GM19463 (cell line): ENCODE measurements at regions not wholly inside any gene's neighbourhood (a gene's known extent, or its start where the extent isn't known, plus 50 kb on each side); places are given as distances from the start of the nearest gene placed in this dataset.
"Not testable (repeated sequence)": the region's sequence is repeated elsewhere in the genome, so short reads cannot be mapped to it uniquely, and the experiment has no call there.

Source experiments
- ATAC-seq: cut with Tn5 transposase; IDR thresholded peaks from one replicate; pipeline ENCODE4 v1.9.1; 2021; ENCODE audit warnings: mild to moderate bottlenecking, moderate library complexity; ENCODE audit not compliant: unreplicated experiment

DNA sequence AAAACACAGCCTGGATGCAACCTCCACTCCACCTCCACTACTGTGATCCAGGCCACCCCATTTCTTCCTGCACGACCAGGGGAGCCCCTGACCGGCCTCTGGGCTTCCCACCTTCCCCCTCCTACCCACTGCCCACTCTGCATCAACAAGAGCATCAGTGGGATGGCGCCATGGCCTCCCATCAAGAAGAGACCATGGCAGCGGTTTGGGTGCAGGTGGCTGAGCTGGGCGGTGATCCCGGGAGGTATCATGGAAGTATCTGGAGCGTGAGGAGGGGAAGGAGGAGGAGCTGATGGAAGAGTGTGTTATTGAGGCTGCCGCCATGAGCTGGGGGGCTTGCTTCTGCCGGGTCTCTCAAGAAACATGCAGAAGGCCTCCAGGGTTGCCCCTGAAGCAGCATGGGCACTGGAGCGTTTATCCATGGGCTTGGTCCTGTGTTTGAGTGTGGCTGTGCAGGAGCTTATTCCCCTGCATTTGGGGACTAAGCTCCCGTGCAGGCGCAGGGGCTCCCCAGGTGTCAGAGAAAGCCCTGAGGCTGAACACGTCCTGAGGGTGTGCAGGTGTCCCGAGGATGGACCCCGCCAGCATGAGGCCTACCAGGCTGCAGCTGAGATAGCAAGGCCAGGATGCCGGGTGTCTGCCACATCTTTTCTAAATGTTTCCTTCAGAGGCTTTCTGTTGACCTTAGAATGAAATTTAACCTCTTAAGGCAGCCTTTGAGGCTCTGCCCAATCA is 99.2 kb upstream of the PCBD1 start:
- ATAC-seq, result no peak

DNA sequence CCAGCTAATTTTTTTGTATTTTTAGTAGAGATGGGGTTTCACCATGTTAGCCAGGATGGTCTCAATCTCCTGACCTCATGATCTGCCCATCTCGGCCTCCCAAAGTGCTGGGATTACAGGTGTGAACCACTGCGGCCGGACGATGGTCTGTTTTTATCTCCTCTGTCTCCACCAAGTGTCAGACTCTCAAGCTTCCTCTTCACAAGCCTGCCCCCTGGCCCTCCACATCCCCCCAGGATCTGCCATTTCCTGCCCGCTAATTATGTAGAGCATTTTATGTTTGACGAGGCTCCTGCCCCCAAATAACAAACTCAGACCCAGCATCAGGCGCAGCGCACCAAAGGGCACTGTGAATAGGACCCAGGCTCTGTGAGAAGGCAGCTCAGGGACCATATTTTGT is 101.8 kb upstream of the PCBD1 start:
- not testable (repeated sequence) for ATAC-seq

DNA sequence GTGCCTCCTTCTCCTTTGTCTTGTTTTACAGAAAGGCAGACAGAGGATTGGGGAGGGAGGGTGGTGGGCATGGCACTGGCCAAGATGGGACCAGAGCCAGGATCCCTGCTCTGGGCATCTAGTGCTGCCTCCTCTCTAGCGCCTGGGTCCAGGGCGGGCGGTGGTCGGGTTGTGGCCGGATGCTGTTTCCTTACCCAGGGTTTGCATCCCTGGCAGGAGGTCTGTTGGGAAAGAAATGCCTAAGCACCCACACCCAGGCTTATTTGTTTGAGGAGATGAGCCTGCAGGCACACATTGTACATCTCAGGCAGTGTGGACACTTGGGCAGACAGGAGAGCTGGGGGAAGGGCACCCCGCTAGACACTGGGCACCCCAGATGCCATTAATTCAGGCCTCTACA is 102.3 kb upstream of the PCBD1 start:
- ATAC-seq, result peak; percentile 6

DNA sequence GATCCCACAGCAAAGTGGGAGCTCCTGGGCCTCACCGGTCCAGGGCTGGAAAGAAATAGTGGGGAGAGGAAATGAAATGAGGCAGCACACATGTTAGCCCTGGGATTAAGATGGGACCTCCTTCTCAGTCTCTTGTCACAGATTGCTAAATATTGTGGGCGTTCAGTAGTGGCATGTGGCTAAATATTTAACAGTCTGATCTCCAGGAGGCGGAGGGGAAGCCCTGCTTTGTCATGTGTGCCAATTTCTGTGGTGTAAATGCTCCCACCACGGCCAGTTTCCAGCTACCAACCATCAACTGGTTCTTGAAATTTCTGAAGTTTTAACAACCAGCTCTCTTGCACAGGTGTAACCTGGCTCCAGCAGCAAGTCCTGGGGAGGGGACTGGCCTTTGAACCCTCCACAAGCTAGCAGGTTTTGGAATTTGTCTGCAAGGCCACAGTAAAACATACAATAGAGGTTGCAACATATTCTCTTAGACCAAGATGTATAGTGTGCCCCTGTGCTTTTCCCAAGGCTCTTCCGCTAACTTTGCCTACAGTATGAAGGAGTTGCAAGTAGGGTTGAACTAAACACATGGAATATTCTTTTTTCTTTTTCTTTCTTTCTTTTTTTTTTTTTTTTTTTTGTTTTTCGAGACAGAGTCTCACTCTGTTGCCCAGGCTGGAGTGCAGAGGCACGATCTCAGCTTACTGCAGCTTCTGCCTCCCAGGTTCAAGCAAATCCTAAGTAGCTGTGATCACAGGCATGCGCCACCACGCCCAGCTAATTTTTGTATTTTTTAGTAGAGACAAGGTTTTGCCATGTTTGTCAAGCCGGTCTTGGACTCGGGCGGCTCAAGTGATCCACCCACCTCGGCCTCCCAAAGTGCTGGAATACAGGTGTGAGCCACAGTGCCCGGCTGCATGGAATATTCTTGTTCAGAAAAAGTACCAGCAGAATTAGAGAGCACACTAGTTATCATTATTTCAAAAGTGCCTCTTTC is 103.1 kb upstream of the PCBD1 start:
- ATAC-seq, result peak; percentile 82

DNA sequence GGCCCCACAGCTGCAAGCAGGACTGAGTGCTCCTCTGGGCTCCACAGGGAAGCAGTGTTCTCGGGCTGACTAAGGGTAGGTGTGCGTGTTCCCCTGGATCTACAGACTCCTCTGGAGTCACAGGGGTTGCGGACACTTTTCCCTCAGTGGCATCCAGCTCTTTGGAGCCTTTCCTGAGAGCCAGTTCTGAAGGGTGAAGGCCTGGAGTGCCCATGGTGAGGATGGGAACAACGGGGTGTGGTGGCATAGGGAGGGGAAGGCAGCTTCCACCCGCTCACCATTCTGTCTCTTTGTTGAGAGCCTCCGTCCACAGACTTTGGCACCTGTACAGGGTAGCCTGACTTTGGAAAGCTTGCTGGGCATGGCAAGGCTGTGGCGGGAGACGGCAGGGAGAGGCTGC is 104.1 kb upstream of the PCBD1 start:
- ATAC-seq, result no peak

DNA sequence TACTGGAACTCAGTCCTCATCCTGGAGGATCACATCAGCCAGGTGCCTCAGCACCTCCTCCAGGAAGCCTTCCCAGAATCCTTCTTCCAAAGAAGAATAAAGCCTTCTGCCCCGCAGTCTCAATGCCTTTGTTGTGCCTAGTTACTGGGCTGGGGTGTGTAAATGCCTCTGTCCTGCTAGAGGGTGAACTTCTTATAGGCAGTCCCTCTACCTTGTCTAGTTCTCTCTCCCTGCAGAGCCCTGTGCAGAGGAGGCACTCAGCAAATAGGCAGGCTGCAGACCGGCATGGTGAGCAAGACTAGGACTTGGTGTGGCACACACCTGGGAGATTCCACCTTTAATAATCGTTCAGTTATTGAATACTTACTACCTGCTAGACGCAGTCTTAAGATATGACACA is 104.7 kb upstream of the PCBD1 start:
- ATAC-seq, result no peak

DNA sequence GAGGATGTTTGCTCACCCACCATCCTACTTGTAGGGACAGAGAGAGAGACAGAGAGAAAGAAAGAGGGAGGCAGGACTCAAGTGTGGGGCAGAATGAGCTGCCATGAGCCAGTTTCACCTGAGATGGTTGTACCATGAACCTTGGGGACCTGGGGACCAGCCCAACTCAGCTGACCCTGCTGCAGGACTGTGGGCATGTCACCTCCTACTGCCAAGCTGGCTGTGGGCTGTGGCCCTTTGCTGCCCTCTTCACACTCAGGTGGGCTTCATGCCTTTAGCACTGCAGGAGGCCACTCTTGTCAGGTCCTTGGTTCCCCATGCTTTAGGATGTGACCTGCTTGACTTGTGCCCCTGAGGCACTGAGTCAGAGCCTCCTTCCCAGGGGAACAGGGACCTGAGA is 108.2 kb upstream of the PCBD1 start:
- ATAC-seq, result no peak

DNA sequence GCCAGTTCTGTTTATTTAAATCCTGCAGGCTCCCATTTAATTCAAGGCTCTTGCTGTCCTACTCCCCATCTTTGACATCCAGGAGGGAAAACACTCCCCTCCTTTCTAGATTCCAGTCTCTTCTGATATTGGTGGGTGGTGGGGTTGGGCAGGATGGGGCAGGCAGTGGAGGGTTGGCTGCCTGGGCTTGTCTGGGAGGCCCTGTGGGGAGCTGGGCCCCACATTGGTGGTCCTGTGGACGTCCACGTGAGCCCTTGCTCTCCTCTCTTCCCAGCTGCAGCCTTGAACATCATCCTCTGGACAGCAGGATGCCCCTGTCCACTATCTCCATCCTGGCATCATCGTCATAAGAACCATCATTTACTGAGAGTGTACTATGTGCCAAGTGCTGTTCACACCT is 108.9 kb upstream of the PCBD1 start:
- ATAC-seq, result no peak

DNA sequence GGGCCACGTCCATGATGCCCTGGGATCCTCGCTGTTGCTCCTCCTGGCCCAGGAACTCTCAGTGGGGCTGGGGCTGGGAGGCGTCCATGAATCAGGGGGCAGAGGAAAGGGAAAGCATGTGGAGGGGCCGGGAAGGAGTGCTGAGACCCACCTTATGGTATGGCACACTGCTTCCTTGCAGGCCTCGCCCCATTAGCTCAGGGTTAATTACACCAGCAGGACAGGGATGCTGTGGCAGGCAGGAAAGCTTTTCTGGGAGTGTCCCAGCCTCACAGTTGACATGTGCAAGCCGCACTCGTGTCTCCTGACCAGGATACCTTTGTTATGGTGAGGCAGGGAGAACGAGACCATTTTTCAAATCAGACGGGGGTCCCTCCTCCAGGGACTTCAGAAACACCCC is 109.7 kb upstream of the PCBD1 start:
- no peak for ATAC-seq

DNA sequence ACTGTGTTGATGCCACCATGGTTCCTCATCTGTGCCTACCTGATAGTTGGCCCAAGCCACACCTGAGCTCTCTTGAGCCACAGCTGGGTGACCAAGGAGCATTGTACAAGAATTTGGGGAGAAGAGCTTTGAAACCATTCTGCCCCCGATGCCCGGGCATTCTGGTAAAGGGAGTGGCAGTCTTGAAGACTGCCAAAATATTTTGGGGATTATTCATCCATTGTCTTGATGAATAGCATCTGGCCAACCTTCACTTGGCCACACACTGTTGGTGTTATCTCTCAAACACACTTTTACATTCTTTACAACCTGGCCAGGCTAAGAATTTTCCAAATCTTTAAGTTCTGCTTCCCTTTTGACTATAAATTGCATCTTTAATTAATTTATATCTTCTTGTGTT is 113.1 kb upstream of the PCBD1 start:
- ATAC-seq, result no peak

DNA sequence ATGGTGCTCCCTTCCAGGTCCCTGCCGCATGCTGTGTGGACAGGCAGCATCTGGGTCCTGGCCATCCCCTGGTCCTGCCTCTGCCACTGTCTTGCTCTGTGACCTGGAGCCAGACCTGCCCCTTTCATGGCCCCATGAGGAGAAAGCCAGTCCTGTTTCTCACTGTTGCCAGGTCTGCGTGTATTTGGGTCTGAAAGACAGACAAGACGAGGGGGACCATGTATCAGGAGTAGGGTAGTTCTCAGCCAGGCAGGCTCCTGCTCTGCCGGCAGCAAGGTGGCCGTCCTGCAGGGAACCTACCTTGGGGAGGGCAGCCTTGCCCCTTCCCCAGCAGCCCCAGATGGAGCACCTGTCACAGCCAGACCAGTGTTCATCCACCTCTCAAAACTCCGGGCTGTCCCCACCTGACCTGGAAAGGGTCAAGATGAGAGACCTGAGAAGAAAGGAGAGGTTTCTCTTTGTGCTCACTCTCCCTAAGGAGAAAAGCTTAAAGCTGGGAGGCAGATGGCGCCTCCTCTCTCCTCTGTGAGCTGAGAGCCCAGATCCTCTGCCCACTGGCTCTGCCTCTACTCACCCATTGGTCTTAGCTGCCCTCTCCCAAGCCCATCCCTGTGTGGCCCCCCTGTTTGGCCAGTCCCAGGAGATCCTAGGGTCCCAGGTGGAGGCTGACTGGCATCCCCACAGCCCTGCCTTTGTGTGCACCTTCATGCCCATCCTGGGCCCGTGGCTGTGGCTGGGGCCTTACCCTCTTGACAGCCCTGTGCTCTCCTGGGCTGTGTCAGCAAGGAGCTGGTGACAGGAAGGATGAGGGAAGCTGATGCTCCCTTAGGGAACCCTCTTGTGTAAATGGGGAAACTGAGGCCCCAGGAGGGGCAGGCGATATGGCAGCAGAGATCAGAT is 116.1 kb upstream of the PCBD1 start:
- no peak for ATAC-seq

DNA sequence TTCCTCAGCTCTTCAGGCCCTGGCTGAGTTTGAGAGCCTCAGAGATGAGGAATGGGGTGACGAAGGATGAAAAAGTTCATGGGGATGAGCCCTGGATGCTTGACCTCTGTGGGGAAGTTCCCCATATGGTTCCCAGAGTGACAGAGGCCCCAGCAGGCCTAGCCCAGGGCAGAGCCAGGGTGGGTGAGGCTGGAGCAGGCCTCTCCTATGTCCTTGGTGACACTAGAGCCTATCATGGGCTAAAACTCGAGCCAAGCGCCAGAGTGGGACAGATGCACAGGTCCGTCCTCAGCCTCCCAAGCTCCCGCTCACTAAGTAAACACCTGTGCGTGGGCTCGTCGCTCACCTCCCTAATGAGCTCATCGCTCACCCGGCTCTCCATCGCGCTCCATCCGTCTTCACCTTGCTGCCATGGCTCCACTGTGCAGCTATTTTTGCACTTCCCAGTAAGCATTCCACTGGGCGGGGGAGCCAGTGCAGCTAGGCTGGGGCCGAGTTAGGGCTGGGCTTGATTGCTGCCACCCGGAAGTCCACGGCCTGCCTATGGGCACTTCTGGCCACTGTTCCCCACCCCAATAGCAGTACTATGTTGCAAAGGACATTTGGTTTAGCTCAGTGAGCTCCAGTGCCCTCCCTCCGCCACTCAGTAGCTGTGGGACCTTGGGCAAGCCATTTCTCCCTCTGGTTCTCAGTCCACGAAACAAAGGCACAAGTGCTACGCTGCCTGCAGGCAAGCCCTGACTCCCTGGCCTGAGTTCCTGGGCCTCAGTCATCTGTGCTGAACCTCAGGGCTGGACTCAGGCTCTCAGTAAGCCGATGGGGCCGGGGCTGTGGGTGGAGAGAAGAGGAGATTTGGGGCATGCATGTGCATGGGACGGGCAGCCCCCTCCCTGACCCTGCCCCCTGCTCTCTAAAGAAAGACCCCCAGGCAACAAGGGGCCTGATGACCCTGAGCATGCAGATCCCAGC is 117.3 kb upstream of the PCBD1 start:
- ATAC-seq, result no peak

DNA sequence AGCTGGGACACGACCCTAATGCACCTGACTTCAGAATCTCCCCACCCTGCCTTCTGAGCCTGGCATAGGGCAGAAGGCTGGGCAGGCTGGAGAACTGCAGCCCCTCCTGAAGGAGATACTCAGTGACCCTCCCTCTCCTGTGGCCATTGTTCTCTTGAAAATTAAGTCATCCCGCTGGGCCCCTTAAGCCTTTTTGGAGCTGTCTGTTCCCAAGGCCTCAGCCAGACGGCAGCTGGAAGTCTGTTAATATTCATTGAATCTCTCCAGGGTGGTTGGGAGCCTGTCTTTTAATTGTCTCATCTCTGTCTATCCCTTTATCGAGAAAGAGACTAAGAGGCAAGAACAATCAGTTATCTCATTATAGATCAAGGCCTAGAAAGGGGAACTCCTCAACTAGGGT is 118.1 kb upstream of the PCBD1 start:
- no peak for ATAC-seq

DNA sequence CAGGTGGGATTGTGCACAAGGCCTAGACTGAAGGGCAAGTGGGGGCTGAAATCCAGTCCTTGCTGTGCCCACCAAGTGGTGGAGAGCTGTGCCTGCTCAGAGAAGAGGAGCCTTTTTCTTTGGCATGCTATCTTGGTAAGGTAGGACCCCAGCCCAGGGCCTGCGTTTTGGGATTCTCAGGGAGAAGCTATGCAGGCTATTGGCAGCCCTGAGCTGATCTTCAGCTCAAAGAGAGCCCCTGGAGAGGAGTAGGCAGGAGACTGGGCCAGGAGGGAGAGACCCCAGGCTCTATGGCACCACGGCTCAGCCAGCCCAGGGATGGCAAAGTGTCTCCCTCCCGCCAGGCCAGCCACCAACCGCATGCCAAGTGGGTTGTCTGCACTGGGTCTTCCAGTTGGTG is 119.2 kb upstream of the PCBD1 start:
- no peak for ATAC-seq

DNA sequence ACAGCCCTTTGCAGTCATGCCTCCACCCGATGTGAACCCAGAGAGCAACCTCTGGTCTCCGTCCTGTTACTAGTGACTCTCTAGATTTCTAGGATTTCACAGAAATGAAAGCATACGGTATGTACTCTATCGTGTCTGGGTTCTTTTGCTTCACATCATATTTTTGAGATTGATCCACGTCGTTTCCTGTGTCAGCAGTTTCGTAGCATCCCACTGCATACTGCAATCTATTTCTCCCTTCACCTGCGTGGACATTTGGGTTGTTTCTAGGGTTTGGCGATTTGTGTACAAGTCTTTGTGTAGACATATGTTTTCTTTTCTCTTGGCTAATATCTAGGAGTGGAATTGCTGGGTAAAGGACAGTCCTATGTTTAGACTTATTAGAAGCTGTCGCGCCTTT is 119.8 kb upstream of the PCBD1 start:
- ATAC-seq, result no peak

DNA sequence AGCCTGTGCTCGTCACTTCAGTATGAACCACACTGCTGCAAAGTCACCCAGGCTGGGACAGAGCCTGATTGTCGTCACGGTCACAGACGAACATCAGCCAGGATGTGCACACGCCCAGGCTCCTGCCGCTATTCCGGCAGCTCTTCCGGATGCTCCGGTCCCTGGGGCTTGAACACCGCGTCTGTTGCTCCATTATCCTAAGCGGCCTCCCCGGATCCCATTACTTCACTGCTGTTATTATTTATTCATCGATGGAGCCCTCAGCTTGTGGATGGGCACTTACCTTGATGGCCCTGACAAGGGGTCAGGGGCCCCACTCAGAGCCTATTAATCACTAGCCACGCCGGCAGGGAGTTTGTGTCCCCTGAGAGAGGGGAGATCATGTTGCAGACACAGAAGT is 120.8 kb upstream of the PCBD1 start:
- ATAC-seq, result no peak

DNA sequence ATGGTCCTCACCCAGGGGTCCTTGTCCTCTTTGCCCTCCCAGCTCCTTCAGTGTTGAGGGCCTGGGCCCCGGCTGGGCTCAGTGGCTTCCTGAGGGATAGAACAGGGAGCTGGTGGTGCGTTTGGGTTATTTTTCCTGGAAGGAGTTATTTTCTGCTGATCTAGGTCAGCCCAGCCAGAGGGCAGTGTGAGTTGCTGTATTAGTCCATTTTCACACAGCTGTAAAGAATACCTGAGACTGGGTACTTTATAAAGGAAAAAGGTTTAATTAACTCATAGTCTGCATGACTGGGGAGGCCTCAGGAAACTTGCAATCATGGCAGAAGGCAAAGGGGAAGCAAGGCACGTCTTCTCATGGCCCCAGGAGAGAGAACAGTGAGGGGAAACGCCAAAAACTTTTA is 122.4 kb upstream of the PCBD1 start:
- no peak for ATAC-seq

DNA sequence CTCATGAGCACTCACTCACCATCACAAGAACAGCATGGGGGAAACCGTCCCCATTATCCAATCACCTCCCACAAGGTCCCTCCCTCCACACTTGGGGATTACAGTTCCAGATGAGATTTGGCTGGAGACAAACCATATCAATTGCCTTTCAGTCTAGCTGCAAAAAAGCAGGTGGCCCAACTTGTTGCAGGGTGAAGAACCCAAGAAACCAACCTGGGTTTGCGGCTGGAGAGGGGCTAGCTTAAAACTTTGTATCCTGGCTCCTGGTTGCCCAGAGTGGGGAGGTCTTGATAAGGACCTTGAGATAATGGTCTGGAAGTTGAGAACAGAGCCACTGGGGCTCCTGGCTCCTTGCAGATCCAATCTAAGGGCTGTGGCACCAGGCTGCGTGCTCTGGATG is 122.8 kb upstream of the PCBD1 start:
- no peak for ATAC-seq

DNA sequence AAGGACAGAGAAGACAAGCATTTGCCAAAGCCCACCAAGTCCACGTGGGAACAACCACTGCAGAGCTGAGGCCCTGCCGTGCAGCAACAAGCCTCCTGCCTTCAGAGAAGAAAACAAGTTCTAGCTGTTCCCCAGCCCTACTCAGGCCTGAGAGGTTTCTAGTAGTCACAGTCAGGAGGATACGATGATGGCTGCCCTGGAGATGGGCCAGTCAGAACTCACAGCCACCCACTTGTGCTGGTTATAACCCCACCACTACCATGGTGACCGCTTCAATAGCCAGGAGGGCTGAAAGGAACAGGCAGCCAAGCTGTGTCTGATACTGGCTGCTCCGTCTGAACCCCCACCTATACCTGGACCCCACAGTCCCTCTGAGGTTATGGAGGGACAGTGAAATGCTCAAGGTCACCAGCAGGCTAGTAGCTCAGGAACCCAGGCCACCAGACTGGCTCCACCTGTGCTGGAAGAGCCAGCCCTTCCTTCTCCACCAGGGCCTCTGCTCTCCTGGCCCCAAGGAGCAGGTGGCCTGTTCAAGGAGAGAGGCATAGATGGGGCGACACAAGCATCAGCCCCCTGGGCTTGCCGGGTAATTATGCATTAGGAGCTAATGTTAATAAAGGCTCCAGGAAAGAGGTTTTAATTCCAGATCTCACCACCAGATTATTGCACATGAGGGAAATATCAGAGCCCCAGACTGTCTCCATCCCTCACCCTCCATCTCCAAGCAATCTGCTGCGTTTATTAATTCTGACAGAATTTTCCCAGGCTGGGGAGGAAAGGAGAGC is 125.8 kb upstream of the PCBD1 start:
- ATAC-seq, result no peak
